ENCODE measurements at regions not wholly inside any gene's neighbourhood (a gene's known extent, or its start where the extent isn't known, plus 50 kb on each side); places are given as distances from the start of the nearest gene placed in this dataset.
A peak's percentile ranks its signal among the peaks of the same experiment; 100 is the strongest.

- Mint-ChIP-seq H3K27ac (ENCODE audit: unreplicated experiment) (no peak overlapping the region), H3K9me3 (ENCODE audit: unreplicated experiment) (no peaks in the 10 kb centered on the region), H3K27me3 (ENCODE audit: unreplicated experiment) (no peaks in the 10 kb centered on the region), H3K4me3 (ENCODE audit: unreplicated experiment) (no peak overlapping the region), H3K4me1 (ENCODE audit: unreplicated experiment) (peaks cover 10% of the 10 kb centered on the region), H3K36me3 (ENCODE audit: low read depth, unreplicated experiment) (no peaks in the 10 kb centered on the region)
- DNase-seq (ENCODE audit: low spot score) = no peak
- TF ChIP-seq CTCF (IDR thresholded peaks at IDR 0.05; ENCODE audit: unreplicated experiment) = no peak
Observed at GRCh38 chr6:120202878-120203277, 853.3 kb upstream of the MAN1A1 start.

- Mint-ChIP-seq H3K27me3 (ENCODE audit: unreplicated experiment) (no peaks in the 10 kb centered on the region), H3K36me3 (ENCODE audit: low read depth, unreplicated experiment) (no peaks in the 10 kb centered on the region), H3K27ac (ENCODE audit: unreplicated experiment) (no peak overlapping the region), H3K4me3 (ENCODE audit: unreplicated experiment) (no peak overlapping the region), H3K9me3 (ENCODE audit: unreplicated experiment) (no peaks in the 10 kb centered on the region), H3K4me1 (ENCODE audit: unreplicated experiment) (peaks cover 4% of the 10 kb centered on the region)
- TF ChIP-seq CTCF (IDR thresholded peaks at IDR 0.05; ENCODE audit: unreplicated experiment) = no peak
- no peak for DNase-seq (ENCODE audit: low spot score)
Observed at GRCh38 chr6:120200853-120201252, 851.3 kb upstream of the MAN1A1 start.

GRCh38 chr6:120198033-120198432, 848.5 kb upstream of the MAN1A1 start:
- no peak for DNase-seq (ENCODE audit: low spot score)
- Mint-ChIP-seq H3K4me3 (ENCODE audit: unreplicated experiment) (no peak overlapping the region), H3K9me3 (ENCODE audit: unreplicated experiment) (no peaks in the 10 kb centered on the region), H3K36me3 (ENCODE audit: low read depth, unreplicated experiment) (no peaks in the 10 kb centered on the region), H3K27ac (ENCODE audit: unreplicated experiment) (peak overlapping the region; percentile 11), H3K4me1 (ENCODE audit: unreplicated experiment) (peaks cover 4% of the 10 kb centered on the region), H3K27me3 (ENCODE audit: unreplicated experiment) (no peaks in the 10 kb centered on the region)
- TF ChIP-seq CTCF (IDR thresholded peaks at IDR 0.05; ENCODE audit: unreplicated experiment) = no peak

- no peaks in the 10 kb centered on the region for H3K4me1 Mint-ChIP-seq (ENCODE audit: unreplicated experiment)
Observed at GRCh38 chr6:120186080-120186479, 836.5 kb upstream of the MAN1A1 start.

GRCh38 chr6:120173250-120173649, 823.7 kb upstream of the MAN1A1 start:
- H3K27me3 Mint-ChIP-seq (ENCODE audit: unreplicated experiment) = no peaks in the 10 kb centered on the region
- H3K4me1 Mint-ChIP-seq (ENCODE audit: unreplicated experiment) = no peaks in the 10 kb centered on the region
- no peak for DNase-seq (ENCODE audit: low spot score)
- no peak overlapping the region for H3K4me3 Mint-ChIP-seq (ENCODE audit: unreplicated experiment)
- H3K36me3 Mint-ChIP-seq (ENCODE audit: low read depth, unreplicated experiment) = no peaks in the 10 kb centered on the region
- no peak for TF ChIP-seq CTCF (IDR thresholded peaks at IDR 0.05; ENCODE audit: unreplicated experiment)
- no peak overlapping the region for H3K27ac Mint-ChIP-seq (ENCODE audit: unreplicated experiment)
- H3K9me3 Mint-ChIP-seq (ENCODE audit: unreplicated experiment) = no peaks in the 10 kb centered on the region

More at GRCh38 chr6:120186080-120186479, 836.5 kb upstream of the MAN1A1 start:
- no peak for TF ChIP-seq CTCF (IDR thresholded peaks at IDR 0.05; ENCODE audit: unreplicated experiment)
- no peak for DNase-seq (ENCODE audit: low spot score)
- Mint-ChIP-seq H3K36me3 (ENCODE audit: low read depth, unreplicated experiment) (no peaks in the 10 kb centered on the region), H3K9me3 (ENCODE audit: unreplicated experiment) (no peaks in the 10 kb centered on the region), H3K27me3 (ENCODE audit: unreplicated experiment) (no peaks in the 10 kb centered on the region), H3K4me3 (ENCODE audit: unreplicated experiment) (no peak overlapping the region), H3K27ac (ENCODE audit: unreplicated experiment) (no peak overlapping the region)

All from endothelial cell (in vitro differentiated cells).